Stimulated activated CD4-positive, alpha-beta T cell treated with anti-CD3 and anti-CD28 coated beads, Interleukin-12 subunit alpha, Interleukin-12 subunit beta, amount 100 ng/mL, for 24 hours (primary cell): ENCODE measurements at regions not wholly inside any gene's neighbourhood (a gene's known extent, or its start where the extent isn't known, plus 50 kb on each side); places are given as distances from the start of the nearest gene placed in this dataset.
A peak's percentile ranks its signal among the peaks of the same experiment; 100 is the strongest.
"Not testable (repeated sequence)": the region's sequence is repeated elsewhere in the genome, so short reads cannot be mapped to it uniquely, and the experiment has no call there.

ENCODE experiments used
- DNase-seq, 2 experiments: peaks; one replicate each; pipeline ENCODE4 v3.0.0-alpha.2; 2020; ENCODE audit warnings: low read depth in 2 of 2

DNA sequence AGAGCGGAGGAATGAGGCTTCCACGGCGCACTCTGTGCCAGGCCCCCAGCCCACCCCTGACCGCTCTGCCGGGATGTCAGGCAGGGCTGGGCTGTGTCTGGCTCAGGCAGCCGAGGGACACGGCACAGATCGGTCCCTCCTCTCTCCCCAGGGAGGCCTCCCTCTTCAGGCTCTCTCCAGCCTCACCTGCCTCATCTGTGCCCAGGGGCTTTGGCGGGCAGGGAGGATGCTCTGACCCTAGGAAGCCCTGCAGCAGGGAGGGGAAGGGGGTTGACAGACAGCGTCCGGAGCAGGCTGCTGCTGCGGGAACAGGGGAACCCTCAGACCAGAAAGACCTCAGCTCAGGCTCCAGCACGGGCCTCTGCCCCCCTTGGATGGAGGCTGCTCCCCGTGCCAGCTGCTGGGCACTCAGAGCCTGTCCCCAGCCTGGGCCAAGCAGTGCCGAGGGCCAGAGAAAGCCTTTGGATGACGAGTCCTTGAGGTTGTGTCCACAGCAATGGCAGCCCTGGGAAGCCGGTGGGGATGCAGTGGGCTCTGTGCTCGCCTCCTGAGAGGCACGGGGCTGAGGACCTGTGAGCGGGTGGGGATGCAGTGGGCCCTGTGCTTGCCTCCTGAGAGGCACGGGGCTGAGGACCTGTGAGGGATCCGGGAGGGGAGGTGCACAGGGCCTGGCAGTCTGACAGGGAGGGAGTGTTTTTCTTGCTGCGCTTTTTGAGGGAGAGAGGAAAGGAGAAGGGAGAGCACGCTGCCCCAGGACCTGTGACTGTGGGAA, 66.9 kb downstream of the FOXL3 start:
- DNase-seq: no peak

DNA sequence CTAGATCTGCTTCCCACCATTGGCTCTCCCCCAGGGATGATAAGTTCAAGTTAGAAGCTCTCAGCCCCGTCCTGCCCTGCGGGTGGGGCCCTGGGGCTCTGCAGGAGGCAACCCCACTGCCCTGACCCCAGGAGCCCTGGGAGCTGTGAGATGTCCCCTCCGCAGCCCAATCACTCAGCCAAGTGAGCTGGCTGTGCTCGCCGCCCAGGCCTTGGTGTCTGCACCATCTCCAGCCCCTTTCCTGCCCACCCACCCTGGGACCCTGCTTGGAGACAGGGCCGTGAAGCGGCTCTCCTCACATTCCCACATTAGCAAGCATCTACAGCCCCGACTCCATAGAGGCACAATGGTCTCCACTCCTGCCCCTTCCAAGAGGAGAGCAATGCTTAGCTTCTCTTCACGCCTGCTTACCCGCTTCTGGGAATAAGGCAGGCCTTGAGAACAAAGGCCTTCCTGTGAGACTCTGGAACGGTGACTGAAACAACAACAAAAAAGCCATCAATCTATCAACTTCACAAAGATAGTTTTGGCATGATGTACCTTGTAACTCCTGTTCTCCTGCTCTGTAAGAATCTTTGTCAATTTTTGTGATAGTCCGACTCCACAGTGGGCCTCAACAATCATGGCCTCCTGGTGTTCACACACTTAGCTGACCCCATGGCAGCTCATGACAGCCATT, 67.7 kb downstream of the FOXL3 start:
- DNase-seq: no peak

DNA sequence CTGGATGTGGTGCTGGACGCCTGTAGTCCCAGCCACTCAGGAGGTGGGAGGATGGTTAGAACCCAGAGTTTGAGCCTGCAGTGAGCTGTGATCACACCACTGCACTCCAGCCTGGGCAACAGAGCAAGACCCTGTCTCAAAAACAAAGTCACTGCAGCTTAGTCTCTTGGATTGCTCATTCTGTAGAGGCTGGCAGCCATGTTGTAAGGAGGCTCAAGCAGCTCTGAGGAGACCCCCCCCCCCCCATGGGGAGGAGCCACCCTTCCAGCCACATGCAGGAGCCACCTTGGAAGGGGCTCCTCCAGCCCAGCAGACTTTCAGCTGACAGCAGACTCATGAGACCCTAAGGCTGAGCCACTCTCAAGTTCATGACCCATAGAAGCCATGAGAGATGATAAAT, 68.4 kb downstream of the FOXL3 start:
- DNase-seq: no peak

DNA sequence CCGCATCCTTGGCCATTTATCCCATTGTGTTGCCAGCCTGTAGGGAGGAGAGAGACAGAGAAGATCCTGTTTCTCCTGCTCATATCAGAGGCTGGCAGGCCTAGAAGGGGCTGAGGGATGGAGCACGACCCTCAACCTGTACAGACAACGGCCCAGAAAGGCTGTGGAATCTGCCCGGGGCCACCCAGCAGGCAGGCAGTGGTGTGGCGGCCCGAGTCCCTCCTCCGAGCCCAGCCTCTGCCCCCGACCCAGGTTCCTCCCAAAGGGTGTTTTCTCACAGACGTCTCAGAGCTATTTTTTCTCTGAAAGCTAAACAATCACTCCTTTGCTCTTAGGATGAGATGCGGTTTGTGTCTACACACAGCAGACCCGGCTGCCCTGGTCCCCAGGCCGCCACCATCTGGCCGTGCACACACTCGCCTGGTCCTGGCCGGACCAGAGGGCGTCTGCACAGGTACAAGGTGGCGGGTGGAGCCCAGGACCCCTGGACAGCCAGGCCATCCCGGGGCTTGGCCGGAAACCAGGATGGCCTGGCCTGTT, 69.3 kb downstream of the FOXL3 start:
- no peak for DNase-seq

DNA sequence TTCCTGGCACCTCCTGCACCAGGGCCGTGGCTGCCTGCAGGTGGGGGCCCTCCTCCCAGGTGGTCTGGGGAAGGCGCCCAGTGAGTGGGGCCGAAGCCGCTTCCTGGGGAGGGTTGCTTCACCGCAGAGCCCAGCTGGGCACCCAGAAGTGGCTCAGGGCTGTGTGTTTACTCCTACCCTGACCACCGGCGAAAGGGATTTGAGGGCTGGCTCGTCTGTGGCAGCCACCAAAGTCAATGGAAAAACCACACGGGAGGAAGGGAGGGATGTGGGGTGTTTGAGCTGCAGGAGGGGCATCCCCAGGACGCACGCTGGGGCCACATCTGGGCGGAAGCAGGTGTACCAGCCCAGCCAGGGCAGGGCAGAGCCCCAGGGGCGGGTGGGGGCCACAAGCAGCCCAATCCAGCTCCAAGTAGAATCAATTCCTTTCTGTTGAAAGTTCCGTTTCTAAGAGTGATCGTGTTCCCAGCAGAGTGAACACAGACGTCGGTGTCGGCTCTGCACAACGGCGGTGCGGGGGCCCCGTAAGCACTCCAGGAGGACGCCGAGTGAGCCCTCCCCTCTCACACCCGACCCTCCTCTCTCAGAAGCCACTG, 69.9 kb downstream of the FOXL3 start:
- no peak for DNase-seq

DNA sequence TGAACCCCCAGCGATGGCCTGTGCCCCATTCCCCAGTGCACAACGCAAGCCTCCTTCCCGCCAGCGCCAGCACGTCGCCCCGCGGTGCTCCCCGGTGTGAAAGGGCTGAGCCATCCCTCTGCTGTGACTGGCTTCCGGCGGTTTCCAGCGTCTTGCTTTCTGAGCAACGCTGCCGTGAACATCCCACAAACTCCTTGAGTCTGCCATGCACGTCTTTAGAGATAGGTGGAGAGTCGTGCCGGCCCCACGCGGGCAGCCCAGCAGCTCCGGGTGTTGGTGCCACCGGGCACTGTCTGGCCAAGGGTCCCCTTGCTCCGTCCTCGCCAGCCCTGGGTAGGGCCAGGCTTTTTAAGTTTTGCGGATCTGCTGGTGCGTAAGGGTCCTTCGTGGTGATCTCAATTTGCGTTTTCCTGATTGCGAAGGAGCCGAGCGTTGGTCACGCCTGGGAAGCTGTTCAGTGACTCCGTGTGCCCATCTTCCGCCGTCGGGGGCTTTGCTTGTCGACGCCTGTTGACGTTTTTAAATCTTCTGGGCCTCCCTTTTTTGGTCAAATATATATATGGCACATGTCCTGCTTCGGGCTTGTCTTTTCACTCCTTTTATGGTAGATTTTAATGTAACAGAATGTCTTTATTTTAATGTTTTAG, 70.6 kb downstream of the FOXL3 start:
- DNase-seq: peak in 1 of 2 experiments; percentile 48

DNA sequence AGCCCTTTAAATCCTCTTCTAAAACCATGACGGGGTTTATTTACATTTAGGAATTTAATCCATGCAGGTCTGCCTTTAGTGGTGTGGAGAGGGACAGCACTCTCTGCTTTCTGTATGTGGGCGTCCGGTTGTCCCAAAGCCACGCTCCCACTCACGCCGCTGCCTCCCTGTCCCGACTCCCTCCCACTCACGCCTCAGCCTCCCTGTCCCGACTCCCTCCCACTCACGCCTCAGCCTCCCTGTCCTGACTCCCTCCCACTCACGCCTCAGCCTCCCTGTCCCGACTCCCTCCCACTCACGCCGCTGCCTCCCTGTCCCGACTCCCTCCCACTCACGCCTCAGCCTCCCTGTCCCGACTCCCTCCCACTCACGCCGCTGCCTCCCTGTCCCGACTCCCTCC, 71.2 kb downstream of the FOXL3 start:
- DNase-seq: not testable (repeated sequence)

DNA sequence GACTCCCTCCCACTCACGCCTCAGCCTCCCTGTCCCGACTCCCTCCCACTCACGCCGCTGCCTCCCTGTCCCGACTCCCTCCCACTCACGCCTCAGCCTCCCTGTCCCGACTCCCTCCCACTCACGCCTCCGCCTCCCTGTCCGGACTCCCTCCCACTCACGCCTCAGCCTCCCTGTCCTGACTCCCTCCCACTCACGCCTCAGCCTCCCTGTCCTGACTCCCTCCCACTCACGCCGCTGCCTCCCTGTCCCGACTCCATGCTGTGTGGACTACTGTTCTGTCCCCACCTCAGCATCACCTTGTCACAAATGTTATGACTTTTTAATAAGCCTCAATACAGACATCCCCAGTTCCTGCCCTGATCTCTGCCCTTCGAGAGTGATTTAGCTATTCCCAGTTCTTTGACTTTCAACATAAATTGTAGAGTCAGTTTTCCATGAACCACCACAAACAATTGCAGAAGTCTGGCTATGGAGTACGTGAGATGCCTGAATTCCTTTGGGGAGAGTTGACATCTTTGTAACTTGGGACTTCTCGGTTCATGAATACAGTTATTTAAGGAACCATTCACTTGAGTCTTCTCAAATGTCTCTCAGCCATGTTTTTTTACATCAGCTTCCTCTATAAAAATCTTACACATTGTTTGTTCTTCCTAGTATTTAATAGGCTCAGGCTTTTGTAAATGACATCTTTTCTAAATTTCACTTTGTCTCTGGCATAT, 71.9 kb downstream of the FOXL3 start:
- DNase-seq: no peak

DNA sequence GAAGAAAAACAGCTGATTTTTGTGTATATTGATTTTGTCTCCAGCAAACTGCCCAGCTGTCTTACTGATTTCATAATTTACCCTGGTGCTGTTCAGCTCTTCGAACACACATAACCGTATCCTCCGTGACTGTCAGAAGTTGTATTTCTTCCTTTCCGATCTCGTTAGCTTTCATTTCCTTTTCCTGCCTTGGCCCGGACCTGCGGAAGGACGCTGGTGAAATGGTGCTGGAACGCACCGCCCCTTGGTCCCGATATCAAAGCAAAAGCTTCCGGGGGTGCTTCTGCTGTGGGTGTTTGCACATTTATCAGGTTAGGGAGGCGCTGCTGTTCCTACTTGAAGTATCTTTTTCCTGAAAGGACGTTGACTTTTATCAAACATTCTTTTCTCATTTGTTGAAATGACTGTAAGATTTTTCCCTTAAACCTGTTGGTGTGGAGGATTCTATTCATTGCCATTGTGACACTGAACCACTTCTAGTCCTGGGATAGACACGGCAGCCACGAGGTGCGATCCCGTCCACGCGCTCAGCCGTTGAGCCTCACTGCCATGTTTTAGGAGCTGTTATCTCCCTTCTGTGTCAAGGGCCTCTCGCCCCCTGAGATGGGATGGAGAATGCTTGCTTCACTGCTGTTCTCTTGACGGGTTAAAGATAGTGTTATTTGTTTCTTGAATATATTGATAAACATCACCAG, 72.6 kb downstream of the FOXL3 start:
- peak in 1 of 2 experiments; percentile 38 for DNase-seq

DNA sequence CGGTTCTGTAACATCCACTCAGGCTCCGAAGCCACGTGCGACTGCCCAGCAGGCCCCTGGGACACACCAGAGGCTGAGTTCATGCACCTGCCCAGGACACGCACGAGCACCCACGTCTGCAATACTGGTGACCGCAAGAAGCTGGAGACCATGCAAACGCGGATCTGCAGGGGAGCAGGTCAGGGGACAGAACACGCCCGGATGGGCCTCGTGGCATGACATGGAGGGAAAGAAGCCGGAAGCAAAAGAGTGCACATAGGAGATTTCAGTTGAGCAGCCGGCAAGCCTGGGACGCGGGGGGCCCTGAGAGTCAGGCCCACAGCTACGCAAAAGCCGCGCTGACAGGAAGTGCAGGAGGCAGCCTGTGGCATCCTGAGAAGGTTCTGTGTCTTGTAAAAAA, 73.7 kb downstream of the FOXL3 start:
- no peak for DNase-seq

DNA sequence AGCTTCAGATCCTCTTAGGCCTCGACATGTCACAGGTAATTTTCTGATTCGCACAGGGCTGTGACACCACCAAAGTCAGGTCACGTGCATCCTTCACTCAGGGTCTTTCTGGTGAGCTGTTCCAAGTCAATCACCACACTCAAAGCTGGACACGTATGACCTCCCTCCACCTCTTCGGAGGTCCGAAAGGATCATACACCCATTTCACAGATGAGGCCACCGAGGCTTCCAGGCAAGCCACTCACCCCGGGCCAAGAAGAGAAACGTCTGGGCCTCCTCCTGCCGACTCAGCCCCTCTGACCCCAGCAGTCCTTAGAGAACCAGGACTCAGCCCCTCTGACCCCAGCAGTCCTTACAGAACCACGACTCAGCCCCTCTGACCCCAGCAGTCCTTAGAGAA, 74.6 kb downstream of the FOXL3 start:
- DNase-seq: no peak

DNA sequence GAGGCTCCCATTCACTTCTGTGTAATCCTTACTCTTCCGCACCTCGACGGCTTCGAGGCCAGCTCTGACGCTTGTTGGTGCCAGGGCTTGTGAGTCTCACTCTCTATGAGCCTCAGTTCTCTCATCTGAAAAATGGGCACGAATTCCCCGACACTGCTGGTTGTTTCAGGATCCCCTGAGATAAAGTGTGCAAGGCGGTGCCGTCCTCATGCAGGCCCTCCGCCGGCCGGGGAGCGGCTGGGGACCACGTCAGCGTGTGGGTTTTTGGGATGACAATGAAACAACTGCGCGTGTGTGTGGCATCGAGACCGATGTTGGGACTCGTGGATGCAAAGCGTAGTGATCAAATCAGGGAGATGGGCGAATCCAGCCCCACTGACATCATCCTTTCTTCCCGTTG, 75.6 kb downstream of the FOXL3 start:
- DNase-seq: no peak

DNA sequence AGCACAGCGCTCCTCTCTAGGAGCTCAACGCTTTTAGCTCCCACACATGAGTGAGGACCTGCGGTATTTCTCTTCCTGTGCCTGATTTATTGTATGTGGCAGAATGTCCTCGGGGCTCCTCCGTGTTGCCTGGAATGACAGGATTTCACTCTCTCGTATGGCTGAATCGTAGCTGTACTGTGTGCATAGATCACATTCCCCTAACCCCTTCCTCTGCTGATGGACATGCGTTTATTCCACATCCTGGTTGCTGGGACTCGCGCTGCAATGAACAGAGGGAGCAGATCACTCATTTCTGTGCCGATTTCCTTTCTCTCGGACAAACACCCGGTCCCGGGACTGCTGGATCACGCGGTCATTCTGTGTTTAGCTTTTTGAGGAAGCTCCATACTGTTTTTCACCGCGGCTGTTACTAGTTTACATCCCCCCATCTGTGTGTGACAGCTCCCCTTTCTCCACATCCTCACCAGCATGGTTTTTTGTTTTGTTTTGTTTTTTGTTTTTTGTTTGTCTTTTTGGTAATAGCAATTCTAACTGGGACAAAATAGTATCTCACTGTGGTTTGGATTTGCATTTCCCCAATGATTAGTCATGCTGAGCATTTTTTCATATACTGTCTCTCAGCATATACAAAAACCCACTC, 76.3 kb downstream of the FOXL3 start:
- DNase-seq: no peak

DNA sequence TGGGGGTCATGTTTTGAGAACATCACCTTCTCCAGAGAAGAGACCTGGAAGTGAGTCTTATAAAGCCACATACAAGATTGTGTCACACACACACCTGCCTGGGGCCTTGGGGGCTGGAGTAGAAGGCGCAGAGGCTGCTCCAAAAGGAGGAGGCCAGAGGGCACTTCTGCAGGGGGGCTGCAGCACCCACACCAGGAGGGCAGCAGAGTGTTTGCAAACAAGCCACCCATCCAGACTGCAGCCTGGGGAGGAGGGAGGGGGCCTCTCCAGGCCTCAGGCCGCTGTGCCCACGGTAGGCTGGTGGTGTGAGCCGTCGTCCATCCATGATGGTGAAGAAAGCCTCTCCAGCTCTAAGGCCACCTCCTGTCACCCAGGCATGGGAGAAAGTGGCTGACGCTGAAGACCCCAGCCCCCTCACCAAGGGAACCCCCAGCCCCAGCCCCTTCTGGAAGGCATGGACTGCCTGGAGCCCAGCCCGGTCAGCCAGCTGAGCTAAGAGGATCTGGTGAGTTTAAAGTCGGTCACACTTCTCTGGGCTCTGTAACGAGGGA, 77.5 kb downstream of the FOXL3 start:
- DNase-seq: no peak

DNA sequence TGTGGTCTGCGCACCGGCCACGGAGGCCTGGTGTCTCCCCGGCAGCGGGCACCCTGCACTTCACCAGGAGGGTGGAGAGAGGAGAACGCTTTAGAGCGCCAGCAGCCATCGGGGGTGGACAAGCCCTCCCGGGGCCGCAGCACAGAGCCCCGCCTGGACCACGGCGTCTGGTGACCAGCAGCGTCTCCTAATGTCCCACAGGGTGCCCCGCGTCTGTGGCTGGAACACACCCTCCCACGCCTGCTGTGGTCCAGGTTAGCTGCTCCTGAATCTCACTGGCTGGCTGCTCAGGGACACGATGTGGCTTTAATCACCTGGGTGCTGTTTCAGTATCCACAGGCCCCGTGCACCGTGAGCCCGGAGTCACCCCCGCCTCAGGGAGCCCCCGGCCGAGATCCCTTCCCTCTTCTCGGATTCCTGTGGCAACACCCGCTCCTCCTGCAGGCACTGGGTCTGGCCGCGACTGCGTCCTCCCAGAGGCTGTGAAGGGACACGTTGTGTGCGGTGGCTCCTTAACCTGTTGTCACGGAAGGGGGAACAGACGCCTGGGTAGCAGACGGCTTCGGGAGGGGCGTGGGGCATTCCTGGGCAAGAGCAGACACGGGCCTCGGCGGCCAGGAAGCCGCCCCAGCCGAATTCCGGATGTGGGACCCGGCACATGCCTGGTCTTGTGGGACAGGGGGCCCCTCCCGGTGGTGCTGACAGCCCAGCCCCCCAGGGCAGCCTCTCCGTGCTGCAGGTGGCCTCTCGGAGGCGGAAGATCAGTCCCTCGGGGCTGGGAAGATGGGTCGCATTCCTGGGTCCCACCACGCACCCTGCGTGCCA, 78.9 kb downstream of the FOXL3 start:
- no peak for DNase-seq

DNA sequence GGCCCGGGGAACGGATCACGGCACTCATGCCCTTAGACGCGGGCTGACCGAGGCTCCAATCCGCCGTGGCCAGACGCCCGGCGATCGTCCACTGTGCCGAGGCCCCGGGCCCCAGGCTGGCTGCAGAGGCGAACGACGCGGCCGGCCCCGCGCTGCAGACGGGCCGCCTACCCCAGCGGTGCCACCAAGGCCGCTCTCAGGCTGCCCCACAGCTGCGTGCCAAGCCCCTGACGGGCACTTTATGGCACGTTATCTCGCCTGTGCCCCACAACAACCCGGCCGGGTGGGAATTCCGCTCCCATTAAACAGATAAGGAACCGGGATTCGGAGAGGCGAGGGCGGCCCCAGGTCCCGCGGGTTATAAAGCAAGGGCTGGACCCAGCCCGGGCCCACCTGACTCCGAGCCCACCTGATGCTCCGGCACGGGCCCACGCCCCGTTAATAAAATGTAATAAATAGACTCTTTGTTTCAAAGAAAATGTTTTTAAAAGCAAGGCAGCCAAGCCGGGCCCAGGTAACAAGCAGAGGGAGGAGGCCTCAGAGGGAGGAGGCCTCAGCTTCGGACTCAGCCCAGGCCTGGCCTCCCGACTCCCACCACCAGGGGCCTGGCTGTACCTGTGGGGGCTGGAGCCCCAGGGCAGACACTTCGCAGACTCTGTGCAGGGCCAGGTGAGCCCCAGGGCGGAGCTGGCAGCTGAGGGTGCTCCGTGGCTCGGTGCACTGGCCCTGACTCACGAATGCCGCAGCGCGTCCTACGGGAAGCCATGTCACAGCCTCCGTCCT, 79.7 kb downstream of the FOXL3 start:
- DNase-seq: no peak

DNA sequence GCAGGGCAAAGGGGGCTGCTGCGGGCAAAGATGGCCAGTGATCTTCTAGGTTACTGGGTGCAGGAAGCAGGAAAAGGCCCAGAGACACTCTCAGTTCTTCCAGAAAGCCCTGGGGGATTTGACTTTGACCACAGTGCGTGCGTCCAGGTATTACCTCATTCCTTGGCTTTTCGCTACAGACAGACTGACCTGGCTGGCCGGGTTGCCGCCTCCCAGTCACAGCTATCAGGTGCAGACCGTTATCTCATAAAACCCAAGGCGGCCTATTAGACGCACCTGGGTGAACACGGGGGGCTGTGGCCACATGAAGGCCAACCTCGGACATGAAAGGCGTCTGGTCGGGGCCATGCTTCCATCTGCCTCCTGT, 80.3 kb downstream of the FOXL3 start:
- DNase-seq: no peak

DNA sequence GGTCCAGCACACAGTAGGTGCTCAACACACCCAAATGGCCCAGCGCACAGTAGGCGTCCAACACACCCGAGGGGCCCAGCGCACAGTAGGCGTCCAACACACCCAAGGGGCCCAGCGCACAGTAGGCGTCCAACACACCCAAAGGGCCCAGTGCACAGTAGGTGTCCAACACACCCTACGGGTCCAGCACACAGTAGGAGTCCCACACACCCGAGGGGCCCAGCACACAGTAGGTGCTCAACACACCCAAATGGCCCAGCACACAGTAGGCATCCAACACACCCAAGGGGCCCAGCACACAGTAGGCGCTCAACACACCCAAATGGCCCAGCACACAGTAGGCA, 80.8 kb downstream of the FOXL3 start:
- no peak for DNase-seq
